GM12865 (cell line): ENCODE measurements at regions not wholly inside any gene's neighbourhood (a gene's known extent, or its start where the extent isn't known, plus 50 kb on each side); places are given as distances from the start of the nearest gene placed in this dataset.

Experiments used
- DNase-seq: peaks from one replicate; pipeline ENCODE4 v3.0.0; 2010; ENCODE audit warnings: low read depth
- H3K4me3 ChIP-seq: 2 replicates; pipeline ENCODE4 v1.5.1; 2011; ENCODE audit warnings: mild to moderate bottlenecking, low read depth, low read length, control low read depth
- TF ChIP-seq, protein P1 (sequence below): IDR thresholded peaks from 2 replicates; pipeline ENCODE4 v1.5.1; 2011; ENCODE audit warnings: low read length, control low read depth, low read depth, inconsistent platforms; ENCODE audit not compliant: insufficient read depth; ENCODE audit errors: missing control alignments

DNA sequence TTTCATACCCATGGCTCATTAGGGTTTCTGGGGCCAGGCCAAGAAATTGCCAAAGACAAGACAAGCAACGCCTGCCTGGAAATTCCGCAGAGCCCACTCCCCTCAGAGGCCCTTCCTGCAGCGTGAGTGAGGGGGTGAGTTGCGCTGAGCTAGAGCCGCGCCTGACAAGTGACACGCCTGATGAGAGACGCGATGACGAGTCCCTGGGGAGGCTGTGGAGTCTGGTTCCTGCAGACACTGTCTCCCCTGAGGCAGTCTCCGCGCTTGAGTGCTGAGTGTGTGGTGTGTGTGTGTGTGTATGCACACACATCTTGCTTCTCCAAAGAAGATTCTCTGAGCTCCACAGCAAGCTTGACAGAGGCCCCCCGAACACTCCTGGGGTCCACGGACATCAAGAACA lies 269.8 kb downstream of the BCOR start:
- TF ChIP-seq, protein P1, sequence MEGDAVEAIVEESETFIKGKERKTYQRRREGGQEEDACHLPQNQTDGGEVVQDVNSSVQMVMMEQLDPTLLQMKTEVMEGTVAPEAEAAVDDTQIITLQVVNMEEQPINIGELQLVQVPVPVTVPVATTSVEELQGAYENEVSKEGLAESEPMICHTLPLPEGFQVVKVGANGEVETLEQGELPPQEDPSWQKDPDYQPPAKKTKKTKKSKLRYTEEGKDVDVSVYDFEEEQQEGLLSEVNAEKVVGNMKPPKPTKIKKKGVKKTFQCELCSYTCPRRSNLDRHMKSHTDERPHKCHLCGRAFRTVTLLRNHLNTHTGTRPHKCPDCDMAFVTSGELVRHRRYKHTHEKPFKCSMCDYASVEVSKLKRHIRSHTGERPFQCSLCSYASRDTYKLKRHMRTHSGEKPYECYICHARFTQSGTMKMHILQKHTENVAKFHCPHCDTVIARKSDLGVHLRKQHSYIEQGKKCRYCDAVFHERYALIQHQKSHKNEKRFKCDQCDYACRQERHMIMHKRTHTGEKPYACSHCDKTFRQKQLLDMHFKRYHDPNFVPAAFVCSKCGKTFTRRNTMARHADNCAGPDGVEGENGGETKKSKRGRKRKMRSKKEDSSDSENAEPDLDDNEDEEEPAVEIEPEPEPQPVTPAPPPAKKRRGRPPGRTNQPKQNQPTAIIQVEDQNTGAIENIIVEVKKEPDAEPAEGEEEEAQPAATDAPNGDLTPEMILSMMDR: no peak
- peak; percentile 65 for DNase-seq
- H3K4me3 ChIP-seq: no peak overlapping the region

DNA sequence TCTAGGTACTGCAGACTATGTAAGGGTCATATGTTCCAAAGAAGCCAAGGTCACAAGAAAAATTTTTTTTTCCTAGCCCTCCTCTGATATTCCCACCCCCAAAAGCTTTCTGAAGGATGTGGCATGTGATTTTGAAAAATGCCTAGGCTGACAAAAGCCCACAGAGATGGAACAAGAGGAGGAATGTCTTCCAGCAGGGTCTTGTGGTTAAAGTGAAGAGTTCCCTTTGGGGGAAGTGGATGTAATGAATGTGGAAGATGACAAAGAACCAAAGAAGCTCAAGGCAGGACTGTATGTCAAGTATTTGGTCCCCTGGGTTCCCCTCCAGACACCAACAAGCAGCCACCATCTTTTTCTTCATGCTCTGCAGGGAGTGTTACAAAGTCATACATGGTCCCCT lies 268.8 kb downstream of the BCOR start:
- TF ChIP-seq, protein P1: no peak
- DNase-seq: no peak
- no peak overlapping the region for H3K4me3 ChIP-seq

GRCh38 chrX:39829965-39830364 lies 267.8 kb downstream of the BCOR start:
- TF ChIP-seq, protein P1: no peak
- no peak for DNase-seq

DNA sequence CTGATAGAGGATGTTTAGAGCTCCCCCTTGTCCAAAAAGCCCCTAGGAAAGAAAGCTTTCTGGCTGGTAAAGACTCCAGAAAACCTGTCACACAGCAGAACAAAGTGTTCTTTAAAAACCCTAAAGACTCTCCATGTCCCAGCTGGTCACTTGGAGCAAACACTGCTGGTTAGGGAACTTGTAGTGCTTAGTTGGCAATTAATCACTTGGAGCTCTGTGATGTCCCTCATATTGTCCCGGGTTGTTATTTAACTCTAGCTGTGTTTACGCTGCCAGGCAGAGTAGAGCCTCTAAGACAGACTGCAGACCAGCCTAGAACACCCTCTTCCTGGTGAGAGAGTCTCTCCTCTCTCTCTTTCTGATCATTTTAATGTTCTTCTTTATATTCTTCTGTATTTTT lies 267.3 kb downstream of the BCOR start:
- no peak overlapping the region for H3K4me3 ChIP-seq
- TF ChIP-seq, protein P1: no peak
- DNase-seq: no peak

More at GRCh38 chrX:39829965-39830364, 267.8 kb downstream of the BCOR start:
- no peak overlapping the region for H3K4me3 ChIP-seq

DNA sequence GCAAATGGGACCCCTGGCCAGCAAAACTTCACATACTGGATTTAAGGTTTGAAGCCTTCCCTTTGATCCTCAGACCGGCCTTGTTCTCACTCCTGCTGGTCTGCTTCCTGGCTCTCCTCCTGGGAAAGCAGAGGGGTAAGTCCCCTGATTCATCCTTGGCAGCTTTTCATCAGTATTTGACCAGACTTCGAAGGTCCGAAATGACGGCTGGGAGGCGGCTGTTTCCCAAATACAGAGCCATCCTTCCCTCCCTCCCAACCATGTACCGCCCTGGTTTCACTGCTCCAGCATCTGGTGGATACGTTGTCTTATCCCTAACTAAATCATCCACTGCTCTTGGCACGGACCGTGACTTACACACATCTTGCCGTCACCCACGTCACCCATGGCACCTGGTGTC lies 265.5 kb downstream of the BCOR start:
- no peak for DNase-seq

DNA sequence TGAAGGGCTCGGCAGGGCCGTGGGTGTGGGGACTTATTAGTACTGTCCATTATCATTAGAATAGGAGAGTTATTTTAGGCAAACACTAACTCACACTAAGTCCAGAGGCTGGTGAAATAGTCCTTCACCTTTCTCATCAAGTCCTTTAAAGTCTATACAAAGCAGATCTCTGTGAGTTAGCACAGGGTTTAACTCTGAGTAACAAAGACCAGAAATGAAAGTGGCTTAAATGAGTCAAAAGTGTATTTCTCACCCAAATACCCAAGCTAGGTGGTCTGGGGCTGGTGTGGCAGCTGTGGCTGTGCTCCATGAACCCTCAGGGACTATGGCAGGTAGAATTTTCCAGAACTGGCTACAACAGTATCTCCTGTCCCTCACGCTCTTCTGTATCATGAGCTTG lies 263.2 kb downstream of the BCOR start:
- TF ChIP-seq, protein P1: no peak
- H3K4me3 ChIP-seq: no peak overlapping the region
- peak; percentile 5 for DNase-seq

More for the DNA sequence above, 265.5 kb downstream of the BCOR start:
- TF ChIP-seq, protein P1: no peak
- no peak overlapping the region for H3K4me3 ChIP-seq

- TF ChIP-seq, protein P1: no peak
- DNase-seq: no peak
- no peak overlapping the region for H3K4me3 ChIP-seq
Measured at GRCh38 chrX:39835241-39835640, 262.5 kb downstream of the BCOR start.
